HG03520 (cell line): ENCODE measurements at regions not wholly inside any gene's neighbourhood (a gene's known extent, or its start where the extent isn't known, plus 50 kb on each side); places are given as distances from the start of the nearest gene placed in this dataset.

Experiments
- ATAC-seq: cut with Tn5 transposase; IDR thresholded peaks from one replicate; pipeline ENCODE4 v1.9.1; 2021; ENCODE audit warnings: mild to moderate bottlenecking, moderate library complexity; ENCODE audit not compliant: unreplicated experiment

DNA sequence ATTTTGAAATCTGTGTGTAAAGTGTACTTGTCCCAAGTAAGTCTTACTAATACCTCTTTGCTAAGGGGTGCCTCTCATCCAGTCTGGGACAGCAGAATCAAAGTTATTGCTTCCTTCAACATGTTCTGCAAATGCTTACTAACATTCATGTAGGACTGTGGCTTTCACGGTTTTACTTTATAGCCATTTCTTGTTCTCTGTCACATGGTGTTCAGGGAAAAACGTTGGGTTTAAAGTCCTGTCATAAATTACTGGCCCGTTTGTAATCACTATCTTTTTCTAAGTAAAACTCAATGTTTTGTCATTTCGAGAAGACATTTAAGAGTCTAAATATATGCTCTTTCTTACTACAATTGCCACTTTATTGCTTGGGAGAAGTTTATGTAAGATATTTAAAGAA, 321.1 kb downstream of the STIM2 start:
- ATAC-seq = no peak

DNA sequence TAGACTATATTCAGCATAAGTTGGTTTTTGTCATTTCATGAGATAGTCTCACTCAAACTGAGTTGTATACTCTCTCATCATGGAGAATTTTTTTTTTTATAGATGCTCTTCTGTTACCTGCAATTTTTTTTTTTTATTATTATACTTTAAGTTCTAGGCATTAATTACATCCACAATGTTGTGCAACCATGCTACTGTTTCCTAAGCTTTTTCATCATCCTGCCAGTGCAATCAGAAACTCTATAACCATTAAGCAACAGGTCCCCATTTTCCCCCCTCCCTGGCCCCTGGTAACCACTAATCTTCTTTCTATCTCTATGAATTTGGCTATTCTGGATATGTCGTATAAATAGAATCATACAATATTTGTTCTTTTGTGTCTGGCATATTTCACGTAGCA, 321.6 kb downstream of the STIM2 start:
- ATAC-seq = no peak

DNA sequence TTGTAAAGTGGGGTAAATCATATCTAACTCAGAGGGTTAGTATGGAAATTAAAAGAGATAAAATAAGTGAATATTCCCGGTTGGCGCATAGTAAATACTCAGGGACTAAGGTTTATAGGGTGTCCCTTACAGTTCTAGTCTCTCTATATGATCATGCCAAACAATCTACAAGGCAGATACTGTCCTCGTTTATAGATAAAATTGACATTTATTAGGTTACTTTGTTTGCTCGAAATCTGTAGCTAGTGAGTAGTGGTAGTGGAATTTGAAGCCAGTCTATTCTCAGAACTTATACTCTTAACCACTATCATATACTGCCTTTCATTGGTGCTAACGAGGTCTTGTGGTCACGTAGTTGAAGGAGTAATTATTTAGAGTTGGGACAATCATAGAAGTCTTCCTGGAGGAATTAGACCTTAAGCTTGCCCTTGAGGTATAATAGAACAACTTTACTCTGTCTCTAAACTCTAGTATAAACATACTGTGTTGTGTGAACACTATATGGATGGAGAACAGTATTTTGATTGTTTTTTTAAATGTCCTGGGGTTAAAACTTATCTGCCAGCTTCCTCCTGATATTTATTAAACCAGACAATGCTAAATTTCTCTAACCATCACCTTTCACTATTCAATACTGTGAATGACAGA, 324.0 kb downstream of the STIM2 start:
- no peak for ATAC-seq

DNA sequence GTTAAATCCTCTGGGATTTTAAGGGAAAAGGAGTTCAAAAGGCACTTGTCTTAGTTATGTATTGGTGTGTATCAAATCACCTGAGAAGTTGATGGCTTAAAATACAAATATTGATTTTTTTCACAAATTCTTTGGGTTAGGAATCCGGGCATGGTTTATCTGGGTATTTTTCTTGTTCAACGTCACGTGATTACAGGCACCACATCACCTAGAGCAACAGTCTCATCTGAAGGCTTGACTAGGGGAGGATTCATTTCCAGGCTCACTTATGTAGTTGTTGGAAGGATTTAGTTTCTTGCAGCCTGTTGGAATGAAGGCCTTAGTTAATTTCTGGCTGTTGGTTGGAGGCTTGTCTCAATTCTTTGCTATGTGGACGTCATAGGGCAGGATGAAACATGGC, 326.1 kb downstream of the STIM2 start:
- no peak for ATAC-seq

DNA sequence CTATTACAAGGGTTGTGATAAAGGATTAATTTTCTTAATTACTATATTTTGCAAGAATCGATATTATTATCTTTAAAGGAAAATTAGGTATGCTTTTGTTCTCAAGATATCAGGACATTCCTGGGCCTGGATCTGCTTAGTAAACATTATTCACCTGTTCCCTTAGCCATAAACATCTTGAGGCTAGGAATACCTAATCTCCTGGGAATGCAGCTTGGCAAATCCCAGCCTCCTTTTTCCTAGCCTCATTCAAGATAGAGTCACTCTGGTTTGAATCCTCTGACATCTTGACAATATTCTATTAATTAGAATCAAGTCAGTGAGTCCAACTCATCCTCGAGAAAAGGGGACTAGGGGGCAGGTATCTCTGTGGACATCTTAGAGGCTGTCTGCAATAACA, 327.1 kb downstream of the STIM2 start:
- no peak for ATAC-seq

DNA sequence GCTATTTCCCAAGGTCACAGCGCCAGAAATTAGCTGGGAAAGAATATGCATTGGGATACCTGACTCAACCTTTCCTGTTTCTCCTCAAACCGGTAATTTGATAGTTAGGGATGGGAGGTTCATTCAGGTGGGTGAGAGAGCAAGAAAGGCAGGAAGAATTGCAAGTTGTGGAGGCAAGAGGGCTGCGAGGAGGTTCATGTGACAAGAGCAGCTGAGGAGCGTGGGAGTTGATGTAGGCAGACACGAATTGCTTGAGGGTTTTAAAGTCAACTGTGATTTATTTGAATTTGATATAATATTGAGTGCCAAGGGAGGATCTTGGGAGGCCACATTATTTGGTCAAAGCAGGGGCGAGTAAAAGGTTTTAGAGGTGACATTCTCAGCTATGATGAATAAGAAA, 329.0 kb downstream of the STIM2 start:
- no peak for ATAC-seq

DNA sequence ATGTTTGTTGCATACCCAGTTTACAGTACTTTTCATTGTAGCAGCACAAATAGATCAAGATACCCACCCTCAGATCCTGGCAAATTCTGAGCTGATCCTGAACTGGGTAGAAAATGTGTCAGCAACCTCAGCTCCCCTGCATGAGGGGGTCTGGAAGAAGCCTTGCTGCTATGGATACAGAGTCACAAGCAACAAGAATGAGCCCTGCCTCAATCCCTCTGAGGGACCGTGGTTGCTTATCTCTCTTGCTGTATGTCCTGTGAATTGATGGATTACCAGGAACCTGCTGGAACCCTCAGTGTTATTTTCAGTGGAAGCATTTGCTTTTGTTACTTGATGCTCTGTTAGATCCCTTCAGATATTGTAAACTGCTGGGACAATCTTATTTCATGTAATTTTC, 331.0 kb downstream of the STIM2 start:
- ATAC-seq = no peak

DNA sequence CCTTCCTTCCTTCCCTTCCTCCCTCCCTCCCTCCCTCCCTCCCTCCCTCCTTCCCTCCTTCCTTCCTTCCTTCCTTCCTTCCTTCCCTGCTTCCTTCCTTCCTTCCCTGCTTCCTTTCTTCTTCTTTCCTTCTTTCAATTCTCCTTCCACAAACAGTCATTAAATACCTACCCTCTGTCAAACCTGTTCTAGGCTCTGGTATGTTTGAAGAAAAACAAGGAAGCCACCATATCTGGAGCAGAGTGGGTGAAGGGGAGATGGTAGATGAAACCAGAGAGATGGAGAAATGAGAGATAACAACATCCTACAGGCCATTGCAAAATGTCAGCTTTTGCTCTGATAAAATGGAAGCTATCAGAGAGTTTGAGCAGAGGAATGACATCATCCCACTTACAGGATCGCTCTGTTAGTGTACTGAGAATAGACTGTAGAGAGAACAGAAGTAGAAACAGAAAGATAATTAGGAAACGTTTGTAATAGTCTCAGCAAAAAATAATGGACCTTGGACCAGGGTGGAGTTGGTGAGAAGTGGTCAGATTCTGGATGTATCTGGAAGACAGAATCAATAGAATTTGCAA, 334.0 kb downstream of the STIM2 start:
- no peak for ATAC-seq

DNA sequence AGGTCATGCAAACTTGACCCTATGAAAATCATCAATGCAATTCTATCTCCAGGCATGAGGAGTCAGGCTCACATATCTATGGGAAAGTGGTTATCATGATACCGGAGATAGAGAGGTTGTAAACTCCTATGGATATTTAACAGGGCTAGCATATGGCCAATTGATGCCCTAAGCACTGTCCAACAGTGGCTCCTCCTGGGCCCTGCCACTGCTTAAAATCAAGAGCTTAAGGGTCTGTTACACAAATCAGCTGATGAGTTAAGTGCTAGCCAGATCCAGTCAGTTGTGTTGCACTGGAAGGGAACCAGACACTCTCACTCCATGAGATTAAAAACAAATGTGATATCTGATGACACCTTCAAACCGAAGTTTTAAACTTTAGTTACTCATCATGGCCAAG, 337.6 kb downstream of the STIM2 start:
- no peak for ATAC-seq

DNA sequence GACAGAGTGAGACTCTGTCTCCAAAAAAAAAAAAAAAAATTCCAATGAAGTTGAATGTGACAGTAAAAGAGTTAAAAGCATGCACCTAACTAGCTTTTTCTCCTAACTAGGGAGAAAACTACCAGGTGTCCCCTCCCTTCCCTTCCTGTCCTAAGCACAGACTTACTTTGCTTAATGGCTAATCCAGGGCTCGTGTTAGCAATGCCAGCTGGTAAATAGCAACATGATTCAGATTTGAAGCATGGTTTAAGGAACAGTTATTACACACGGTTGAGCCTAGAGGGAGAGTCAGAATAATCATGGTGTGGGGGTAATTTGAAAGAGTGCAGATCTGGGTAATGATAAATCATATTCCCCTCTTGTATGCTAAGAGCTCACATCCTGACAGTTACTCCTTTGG, 338.3 kb downstream of the STIM2 start:
- ATAC-seq = no peak

DNA sequence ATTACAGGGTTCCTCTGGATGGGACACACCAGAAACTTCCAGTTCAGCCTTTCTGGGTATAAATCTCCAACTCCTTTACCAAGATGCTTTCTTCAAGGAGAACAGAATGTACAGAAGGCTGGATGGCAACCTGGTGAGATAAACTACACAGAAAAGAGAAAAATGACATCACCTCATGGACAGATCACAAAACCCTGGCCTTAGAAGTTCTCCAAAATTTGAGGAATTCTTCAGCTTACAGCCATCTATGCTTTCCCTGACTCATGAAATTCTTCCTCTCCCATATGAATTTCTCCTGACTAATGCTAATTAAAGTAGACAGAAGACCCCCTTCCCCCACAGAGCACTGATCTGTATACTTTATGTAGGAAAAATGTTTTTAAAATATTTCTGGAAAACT, 345.4 kb downstream of the STIM2 start:
- ATAC-seq = no peak

DNA sequence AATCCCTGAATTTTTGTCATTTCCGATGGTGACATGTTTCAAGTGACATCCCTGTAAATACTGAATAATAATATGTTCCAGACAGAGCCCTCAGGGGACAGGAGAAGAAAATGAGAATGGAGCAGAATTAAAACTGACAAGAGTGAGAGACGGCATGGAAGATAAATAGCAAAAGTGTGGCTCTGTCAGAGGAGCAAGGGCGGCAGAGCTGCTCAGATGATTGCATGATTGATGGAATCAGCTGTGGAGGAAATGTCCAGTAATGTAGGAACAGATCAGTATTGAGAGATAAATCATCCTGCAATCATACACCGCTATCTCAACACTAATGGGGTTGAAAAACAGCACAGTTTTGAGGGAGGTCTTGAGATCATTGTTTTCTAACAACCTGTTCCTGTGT, 350.3 kb downstream of the STIM2 start:
- ATAC-seq = no peak

DNA sequence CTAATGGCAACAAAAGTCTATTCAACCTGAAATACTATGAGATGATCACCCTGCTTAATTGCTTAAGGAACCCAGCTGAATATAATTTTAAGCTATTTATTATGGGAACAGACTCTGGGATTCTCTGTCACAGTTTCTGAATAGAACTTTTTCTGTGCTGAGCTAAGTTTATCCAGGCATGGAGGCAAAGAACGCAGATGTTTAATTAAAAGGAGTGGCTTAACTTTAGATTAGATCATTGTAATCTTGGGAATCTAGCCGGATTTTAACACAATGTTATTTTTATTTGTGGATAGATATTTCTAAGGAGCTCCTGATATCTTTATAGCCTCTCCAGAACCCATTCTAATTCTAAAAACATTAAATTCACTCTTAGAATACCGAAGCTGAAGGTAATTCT, 353.4 kb downstream of the STIM2 start:
- ATAC-seq = no peak

DNA sequence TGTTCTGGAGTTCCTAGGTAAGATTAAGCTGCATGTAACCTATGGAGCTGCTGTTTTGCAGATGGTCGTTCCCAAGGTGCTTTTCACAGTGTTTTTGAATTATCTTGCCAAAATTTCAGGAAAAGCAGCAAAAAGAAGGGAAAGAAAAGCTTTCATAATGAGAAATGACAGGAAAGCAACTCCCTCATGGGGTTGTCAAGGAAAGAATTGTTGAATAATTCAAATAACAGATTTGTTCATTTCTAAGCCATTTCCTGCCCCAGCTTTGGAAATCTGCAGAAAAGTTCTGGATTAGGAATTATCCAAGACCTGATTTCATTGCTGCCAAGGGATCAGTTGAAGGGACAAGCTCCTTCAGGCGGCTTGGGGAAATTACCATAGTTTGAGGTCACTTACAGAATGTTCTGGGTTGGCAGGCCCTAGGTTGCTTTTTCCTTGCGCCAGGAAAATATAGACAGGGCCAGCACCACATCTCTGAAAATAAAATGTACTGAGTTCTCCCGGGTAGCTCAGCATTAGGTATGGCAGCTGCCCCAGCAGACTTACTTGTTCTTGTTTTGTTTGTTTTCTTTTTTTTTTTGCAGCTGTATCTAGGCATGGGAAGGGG, 354.7 kb downstream of the STIM2 start:
- no peak for ATAC-seq

DNA sequence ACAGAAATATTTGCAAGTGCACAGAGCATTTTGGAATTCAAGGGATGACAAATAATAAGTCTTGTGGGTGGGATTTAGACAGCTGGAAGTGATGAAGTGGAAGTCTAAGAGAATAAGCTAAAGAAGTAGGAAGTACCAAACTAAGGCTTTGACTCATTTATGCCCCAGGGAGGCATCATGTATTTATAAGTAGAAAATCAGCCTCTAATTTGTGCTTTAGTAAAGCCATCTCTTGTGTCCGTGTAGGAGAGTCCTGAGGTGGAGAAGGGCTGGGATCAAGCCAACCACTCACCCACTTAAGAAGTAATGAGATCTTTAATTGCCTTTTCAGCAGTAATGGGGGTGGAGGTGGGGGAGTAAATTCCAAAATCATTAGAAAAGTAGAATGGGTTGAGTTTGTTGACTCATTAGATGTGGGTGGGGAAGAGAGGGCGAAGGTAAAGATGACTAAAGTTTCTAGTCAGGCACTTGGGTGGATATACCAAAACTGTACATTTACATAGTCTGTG, 356.7 kb downstream of the STIM2 start:
- no peak for ATAC-seq

DNA sequence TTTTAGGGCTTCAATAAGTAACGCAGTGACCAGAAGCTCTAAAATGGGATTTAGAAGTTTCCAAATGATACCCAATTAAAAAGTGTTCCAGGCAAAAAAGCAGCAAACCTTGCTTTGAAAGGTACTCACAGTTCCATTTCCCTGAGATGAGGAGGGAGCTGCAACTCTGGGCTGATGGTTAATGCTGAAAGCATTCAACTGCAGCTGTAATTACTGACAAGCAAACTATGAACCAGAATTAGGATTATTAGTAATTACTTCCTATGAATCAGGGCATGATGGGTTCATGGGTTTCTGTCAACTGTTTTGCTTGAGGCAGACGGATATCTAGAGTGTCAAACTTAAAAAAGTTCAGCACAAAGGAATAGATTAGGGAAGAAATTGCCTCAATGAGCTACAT, 357.4 kb downstream of the STIM2 start:
- no peak for ATAC-seq

DNA sequence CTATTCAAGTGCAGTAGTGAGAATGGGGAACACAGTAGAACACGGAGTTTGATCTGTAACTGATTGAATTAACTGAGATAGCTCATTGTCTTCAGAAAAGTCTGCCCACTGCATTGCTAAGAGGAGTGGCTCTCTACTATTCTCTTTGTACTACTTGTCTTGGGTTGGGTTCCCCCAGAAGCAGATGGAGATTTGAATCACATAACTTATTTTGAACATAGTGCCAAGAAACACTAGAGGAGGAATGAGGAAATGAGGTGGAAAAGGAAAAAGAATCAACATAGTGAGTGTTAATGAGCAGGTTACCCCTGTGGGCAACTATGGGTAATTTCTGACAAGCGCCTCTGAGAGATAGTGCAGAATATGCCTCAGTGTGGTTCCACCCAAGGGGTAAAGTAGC, 362.7 kb downstream of the STIM2 start:
- ATAC-seq = no peak

DNA sequence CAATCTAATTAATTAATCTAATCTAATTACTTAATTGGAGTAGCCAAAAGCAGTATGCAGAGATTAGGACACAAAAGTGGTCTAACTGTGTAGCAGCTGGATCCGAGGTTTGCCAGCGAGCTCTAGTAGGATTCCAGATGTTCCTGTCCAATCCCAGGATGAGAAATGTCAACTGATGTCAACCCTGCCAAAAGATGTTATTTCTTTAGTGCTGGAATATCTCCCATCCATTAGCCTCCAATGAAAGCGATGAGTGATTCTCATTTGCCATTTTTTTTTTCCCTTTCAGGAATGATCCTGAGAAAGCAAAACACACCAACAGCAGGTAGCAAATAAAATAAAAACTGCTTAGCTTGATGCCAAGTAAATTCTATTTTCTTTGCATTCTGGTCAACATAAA, 372.9 kb downstream of the STIM2 start:
- ATAC-seq = no peak

DNA sequence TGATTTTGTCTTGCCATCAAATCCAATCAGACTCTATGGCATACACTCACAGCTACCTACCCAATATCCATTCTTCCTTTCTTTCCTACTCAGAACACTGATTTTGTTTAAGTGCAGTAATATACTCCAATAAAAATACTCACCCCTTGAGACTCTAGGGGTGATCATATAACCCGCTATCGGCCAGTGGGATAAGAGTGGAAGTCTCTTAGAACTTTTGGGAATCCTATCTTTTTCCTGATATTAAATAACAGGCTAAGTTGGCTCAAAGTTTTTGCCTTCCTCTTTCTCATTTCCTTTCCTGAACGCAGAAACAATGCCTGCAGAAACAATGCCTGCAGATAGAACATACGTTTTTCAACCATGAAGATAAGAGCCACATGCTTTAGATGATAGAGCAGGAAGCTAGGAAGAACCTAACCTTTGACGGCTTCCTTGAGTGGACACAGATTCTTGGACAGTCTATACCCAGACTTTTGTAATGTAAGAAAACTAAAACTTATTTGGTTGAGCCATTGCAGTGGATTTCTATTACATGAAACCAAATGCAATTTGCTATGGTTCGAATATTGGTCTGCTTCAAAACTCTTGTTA, 373.8 kb downstream of the STIM2 start:
- ATAC-seq = no peak

DNA sequence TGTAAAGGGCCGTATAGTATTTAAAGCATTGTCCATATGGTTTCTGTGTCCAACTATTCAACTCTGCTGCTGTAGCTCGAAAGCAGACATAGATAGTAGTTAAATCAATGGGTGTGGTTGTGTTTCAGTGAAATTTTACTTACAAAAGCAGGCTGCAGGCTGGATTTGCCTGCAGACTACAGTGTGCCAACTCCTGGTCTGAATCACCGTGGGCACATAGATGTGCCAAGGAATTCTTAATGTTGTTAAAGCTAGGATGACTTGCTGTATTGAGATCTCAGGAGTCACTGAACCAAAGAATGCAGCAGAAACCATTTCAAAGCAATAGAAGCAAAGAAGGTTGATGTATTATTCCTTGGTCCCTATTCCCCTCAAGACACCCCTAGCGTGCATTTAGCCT, 379.0 kb downstream of the STIM2 start:
- no peak for ATAC-seq

DNA sequence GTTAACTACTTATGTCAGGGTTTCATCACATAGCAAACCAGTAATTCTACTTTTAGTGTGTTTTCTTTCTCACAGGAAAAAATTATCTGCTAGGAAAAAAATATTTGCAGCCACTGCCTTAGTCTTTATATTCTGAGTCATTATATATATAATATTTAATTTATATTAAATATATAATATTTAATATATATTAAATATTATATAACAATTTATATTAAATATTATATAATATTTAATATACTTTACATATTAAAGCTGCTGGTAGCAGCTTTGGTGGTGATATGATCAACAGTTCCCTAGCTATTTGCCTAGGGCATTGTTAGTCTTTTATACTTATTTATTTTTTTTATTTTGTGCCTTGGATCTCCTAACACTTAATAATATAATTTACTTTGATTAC, 381.6 kb downstream of the STIM2 start:
- no peak for ATAC-seq

DNA sequence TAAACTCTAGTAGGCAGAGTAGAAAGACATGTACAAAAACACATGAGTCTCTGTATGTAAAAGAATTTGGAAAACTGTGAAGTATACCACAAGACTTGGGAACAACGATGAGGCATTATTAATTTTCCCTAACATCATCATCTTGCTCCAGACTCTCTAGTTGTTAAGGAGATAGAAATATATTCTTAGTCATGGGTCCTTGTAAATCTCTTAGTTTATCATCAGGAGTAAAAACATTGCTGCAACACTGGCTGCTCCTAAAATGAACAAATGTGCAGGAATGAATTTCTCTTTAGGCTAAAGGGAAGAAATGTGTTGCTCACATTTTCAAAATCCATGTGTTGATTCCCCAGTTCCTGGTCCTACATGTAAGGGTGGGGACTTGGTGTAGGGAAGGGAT, 384.6 kb downstream of the STIM2 start:
- ATAC-seq = no peak
